ENCODE measurements at regions not wholly inside any gene's neighbourhood (a gene's known extent, or its start where the extent isn't known, plus 50 kb on each side); places are given as distances from the start of the nearest gene placed in this dataset.

DNA sequence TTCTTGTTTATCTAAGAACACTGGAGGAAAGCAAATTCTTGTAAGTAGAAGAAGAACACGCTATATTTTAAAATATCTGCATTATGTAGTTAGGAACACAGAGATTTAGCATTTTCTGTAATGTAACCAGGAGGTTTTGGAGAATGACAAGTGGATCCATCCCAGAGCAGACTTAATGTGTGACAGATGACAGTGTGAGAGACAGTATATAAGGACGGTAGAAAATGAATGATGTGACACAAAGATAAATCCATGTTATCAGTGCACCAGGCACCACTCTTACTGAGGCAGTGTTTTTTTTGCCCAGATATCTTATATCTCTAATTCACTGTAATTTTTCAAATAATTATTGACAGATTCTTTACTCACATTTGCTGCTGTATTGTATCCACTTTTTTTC lies 239.0 kb upstream of the KCNN2 start:
- no TSS peak for BruUV-seq (replicated peaks)
- Histone ChIP-seq H3K9me1 (ENCODE audit: control insufficient read depth, insufficient read depth, low read length) (no peaks in the 10 kb centered on the region), H3K27me3 (ENCODE audit: control insufficient read depth in 2 of 2, insufficient read depth in 2 of 2, low read length in 2 of 2) (no peaks in the 10 kb centered on the region), H3K79me2 (ENCODE audit: control insufficient read depth, insufficient read depth, low read length) (no peaks in the 10 kb centered on the region), H3K9ac (ENCODE audit: insufficient read depth in 1 of 2, low read depth in 2 of 2, low read length in 2 of 2) (no peak overlapping the region), H3K4me3 (no peak overlapping the region), H3K27ac (ENCODE audit: extremely low read depth, low read depth, low read length) (no peak overlapping the region), H3K4me1 (replicated peaks in 1 of 2; ENCODE audit: control insufficient read depth in 2 of 2, insufficient read depth in 2 of 2, low read length in 2 of 2) (no peaks in the 10 kb centered on the region), H3K9me3 (replicated peaks; ENCODE audit: control insufficient read depth, insufficient read depth, low read depth, low read length) (no peaks in the 10 kb centered on the region), H2AFZ (ENCODE audit: low read depth, low read length) (no peak overlapping the region), H3K36me3 (ENCODE audit: control insufficient read depth, insufficient read depth, low read length) (no peaks in the 10 kb centered on the region), H4K20me1 (replicated peaks; ENCODE audit: control insufficient read depth, insufficient read depth, low read length) (no peaks in the 10 kb centered on the region), H3K4me2 (ENCODE audit: insufficient read depth, low read length) (no peak overlapping the region)
- ChIA-PET CTCF (ENCODE audit: low intra/inter-chr PET ratio) (no interaction called here), POLR2A (no interaction called here)
- intact Hi-C loops (cut with micrococcal nuclease) = no loop called here
- no peak for FAIRE-seq
- no peak for ATAC-seq
- TF ChIP-seq DDX20 (tag; IDR thresholded peaks at IDR 0.05; ENCODE audit: low read depth) = no peak
- no peak for TF ChIP-seq ETV5 (CRISPR knock-in tag; IDR thresholded peaks at IDR 0.05; ENCODE audit: low read depth)
- no peak for TF ChIP-seq FOXK1 (CRISPR knock-in tag; IDR thresholded peaks at IDR 0.05; ENCODE audit: borderline replicate concordance)
- TF ChIP-seq, protein P1, sequence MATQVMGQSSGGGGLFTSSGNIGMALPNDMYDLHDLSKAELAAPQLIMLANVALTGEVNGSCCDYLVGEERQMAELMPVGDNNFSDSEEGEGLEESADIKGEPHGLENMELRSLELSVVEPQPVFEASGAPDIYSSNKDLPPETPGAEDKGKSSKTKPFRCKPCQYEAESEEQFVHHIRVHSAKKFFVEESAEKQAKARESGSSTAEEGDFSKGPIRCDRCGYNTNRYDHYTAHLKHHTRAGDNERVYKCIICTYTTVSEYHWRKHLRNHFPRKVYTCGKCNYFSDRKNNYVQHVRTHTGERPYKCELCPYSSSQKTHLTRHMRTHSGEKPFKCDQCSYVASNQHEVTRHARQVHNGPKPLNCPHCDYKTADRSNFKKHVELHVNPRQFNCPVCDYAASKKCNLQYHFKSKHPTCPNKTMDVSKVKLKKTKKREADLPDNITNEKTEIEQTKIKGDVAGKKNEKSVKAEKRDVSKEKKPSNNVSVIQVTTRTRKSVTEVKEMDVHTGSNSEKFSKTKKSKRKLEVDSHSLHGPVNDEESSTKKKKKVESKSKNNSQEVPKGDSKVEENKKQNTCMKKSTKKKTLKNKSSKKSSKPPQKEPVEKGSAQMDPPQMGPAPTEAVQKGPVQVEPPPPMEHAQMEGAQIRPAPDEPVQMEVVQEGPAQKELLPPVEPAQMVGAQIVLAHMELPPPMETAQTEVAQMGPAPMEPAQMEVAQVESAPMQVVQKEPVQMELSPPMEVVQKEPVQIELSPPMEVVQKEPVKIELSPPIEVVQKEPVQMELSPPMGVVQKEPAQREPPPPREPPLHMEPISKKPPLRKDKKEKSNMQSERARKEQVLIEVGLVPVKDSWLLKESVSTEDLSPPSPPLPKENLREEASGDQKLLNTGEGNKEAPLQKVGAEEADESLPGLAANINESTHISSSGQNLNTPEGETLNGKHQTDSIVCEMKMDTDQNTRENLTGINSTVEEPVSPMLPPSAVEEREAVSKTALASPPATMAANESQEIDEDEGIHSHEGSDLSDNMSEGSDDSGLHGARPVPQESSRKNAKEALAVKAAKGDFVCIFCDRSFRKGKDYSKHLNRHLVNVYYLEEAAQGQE (IDR thresholded peaks at IDR 0.05; ENCODE audit: borderline replicate concordance) = no peak
- TF ChIP-seq, protein P1 (CRISPR knock-in tag; IDR thresholded peaks at IDR 0.05; ENCODE audit: low read depth) = no peak
- no peak for TF ChIP-seq RBM15 (IDR thresholded peaks at IDR 0.05; ENCODE audit: insufficient read depth, low read length)
- TF ChIP-seq HNRNPUL1 (IDR thresholded peaks at IDR 0.05; ENCODE audit: low read length) = no peak
- TF ChIP-seq, protein P2, sequence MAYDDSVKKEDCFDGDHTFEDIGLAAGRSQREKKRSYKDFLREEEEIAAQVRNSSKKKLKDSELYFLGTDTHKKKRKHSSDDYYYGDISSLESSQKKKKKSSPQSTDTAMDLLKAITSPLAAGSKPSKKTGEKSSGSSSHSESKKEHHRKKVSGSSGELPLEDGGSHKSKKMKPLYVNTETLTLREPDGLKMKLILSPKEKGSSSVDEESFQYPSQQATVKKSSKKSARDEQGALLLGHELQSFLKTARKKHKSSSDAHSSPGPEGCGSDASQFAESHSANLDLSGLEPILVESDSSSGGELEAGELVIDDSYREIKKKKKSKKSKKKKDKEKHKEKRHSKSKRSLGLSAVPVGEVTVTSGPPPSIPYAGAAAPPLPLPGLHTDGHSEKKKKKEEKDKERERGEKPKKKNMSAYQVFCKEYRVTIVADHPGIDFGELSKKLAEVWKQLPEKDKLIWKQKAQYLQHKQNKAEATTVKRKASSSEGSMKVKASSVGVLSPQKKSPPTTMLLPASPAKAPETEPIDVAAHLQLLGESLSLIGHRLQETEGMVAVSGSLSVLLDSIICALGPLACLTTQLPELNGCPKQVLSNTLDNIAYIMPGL (CRISPR knock-in tag; IDR thresholded peaks at IDR 0.05) = no peak
- no peak for TF ChIP-seq RHOXF2B (CRISPR knock-in tag; conservative IDR thresholded peaks at IDR 0.05)
- TF ChIP-seq CCNT2 (IDR thresholded peaks at IDR 0.05; ENCODE audit: borderline replicate concordance, extremely low read depth, insufficient read length, low read depth, low read length) = no peak
- TF ChIP-seq NCOA6 (IDR thresholded peaks at IDR 0.05) = no peak
- TF ChIP-seq, protein P3, sequence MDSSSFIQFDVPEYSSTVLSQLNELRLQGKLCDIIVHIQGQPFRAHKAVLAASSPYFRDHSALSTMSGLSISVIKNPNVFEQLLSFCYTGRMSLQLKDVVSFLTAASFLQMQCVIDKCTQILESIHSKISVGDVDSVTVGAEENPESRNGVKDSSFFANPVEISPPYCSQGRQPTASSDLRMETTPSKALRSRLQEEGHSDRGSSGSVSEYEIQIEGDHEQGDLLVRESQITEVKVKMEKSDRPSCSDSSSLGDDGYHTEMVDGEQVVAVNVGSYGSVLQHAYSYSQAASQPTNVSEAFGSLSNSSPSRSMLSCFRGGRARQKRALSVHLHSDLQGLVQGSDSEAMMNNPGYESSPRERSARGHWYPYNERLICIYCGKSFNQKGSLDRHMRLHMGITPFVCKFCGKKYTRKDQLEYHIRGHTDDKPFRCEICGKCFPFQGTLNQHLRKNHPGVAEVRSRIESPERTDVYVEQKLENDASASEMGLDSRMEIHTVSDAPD (CRISPR knock-in tag; IDR thresholded peaks at IDR 0.05) = no peak
- TF ChIP-seq MBD2 (IDR thresholded peaks at IDR 0.05; ENCODE audit: borderline replicate concordance, low read depth) = no peak
- in situ Hi-C loops (cut with MboI) = no loop called here
- no peak for DNase-seq (ENCODE audit: extremely low read depth in 1 of 4, low spot score in 3 of 4)
- 6% methylated on average over 2 of the region's 2 CpGs for WGBS (ENCODE audit: insufficient coverage, low coverage, missing lambda C conversion rate)
